ENCODE measurements at regions not wholly inside any gene's neighbourhood (a gene's known extent, or its start where the extent isn't known, plus 50 kb on each side); places are given as distances from the start of the nearest gene placed in this dataset.

GRCh38 chr16:82322177-82322576, 152.2 kb upstream of the MPHOSPH6 start:
- H3K79me1 ChIP-seq (ENCODE audit: low read depth, low read length): no peaks in the 10 kb centered on the region
- POLR2A ChIA-PET (ENCODE audit: partially characterized antibody): no interaction called here
- CTCF ChIA-PET (ENCODE audit: partially characterized antibody): no interaction called here

More at GRCh38 chr16:82322177-82322576, 152.2 kb upstream of the MPHOSPH6 start:
- H3K4me1 ChIP-seq (replicated peaks in 1 of 4; ENCODE audit: control insufficient read depth in 3 of 4, insufficient read depth in 4 of 4, low read length in 3 of 4): no peaks in the 10 kb centered on the region
- no peaks in the 10 kb centered on the region for H3K36me3 ChIP-seq (ENCODE audit: control insufficient read depth in 2 of 4, insufficient read depth in 4 of 4, low read length in 3 of 4)
- peaks cover 5 to 10% of the 10 kb centered on the region in 2 experiments; a peak in 3 of 4 replicates for H3K9me3 ChIP-seq (ENCODE audit: insufficient read depth in 2 of 2, low read depth in 1 of 2, low read length in 1 of 2)
- FAIRE-seq (no peak), DNase-seq (ENCODE audit: low read depth in 1 of 2, low spot score in 2 of 2) (no peak)
- H4K5ac ChIP-seq (ENCODE audit: insufficient read length, low read depth, low read length): no peak overlapping the region
- H3K27me3 ChIP-seq (replicated peaks in 1 of 4; ENCODE audit: control insufficient read depth in 3 of 4, extremely low read depth in 1 of 4, insufficient read depth in 3 of 4, low read length in 3 of 4): no peaks in the 10 kb centered on the region
- TF ChIP-seq CBX5 (IDR thresholded peaks at IDR 0.05; ENCODE audit: low read depth, low read length) (no peak), KDM4A (IDR thresholded peaks at IDR 0.05; ENCODE audit: low read depth, low read length, severe bottlenecking) (no peak), SUZ12 (IDR thresholded peaks at IDR 0.05; ENCODE audit: low read length) (no peak)
- H2BK12ac ChIP-seq (ENCODE audit: low read depth, low read length): no peak overlapping the region
- no peak overlapping the region for H3K27ac ChIP-seq (ENCODE audit: low read depth, low read length)
- no peak overlapping the region for H3K18ac ChIP-seq (ENCODE audit: extremely low read depth, low read length)
- no peak overlapping the region for H3K14ac ChIP-seq (ENCODE audit: insufficient read length)
- H2BK120ac ChIP-seq (replicated peaks; ENCODE audit: low read depth, low read length): no peak overlapping the region
- H3K23ac ChIP-seq (ENCODE audit: insufficient read length): no peak overlapping the region
- no peaks in the 10 kb centered on the region for H3K79me2 ChIP-seq (ENCODE audit: control insufficient read depth in 1 of 2, insufficient read depth in 2 of 2, low read length in 2 of 2)
- H3K56ac ChIP-seq (replicated peaks; ENCODE audit: insufficient read length, low read depth, low read length): no peak overlapping the region
- no peaks in the 10 kb centered on the region for H4K20me1 ChIP-seq (replicated peaks in 1 of 2; ENCODE audit: control insufficient read depth in 1 of 2, insufficient read depth in 2 of 2, low read length in 2 of 2)
- H2AFZ ChIP-seq (ENCODE audit: low read length): no peak overlapping the region
- no peak overlapping the region for H4K8ac ChIP-seq (ENCODE audit: extremely low read depth, insufficient read depth, low read length)
- no peak overlapping the region for H2BK20ac ChIP-seq (ENCODE audit: low read length)
- no peak overlapping the region for H3K9ac ChIP-seq (replicated peaks in 1 of 4; ENCODE audit: extremely low read depth in 1 of 4, low read depth in 3 of 4, low read length in 3 of 4)
- no peak overlapping the region for H3K4ac ChIP-seq (replicated peaks; ENCODE audit: insufficient read length, low read depth, low read length)
- no peak overlapping the region for H3K4me3 ChIP-seq (ENCODE audit: extremely low read depth in 1 of 4, insufficient read depth in 2 of 4, low read depth in 3 of 4, low read length in 4 of 4)
- no peak overlapping the region for H4K91ac ChIP-seq (replicated peaks; ENCODE audit: insufficient read length, low read length)
- no peaks in the 10 kb centered on the region for H3K23me2 ChIP-seq (ENCODE audit: low read depth, low read length)
- H2BK5ac ChIP-seq (ENCODE audit: low read depth, low read length): no peak overlapping the region
- H2AK5ac ChIP-seq (ENCODE audit: low read depth, low read length): no peak overlapping the region
- no peak overlapping the region for H3K4me2 ChIP-seq (ENCODE audit: insufficient read depth in 1 of 2, low read depth in 2 of 2, low read length in 2 of 2)
- H2BK15ac ChIP-seq (ENCODE audit: low read length): no peak overlapping the region

Data from H1 (cell line).